Activated CD4-positive, alpha-beta T cell treated with anti-CD3 and anti-CD28 coated beads for 4 hours (primary cell): ENCODE measurements at regions not wholly inside any gene's neighbourhood (a gene's known extent, or its start where the extent isn't known, plus 50 kb on each side); places are given as distances from the start of the nearest gene placed in this dataset.
"Not testable (repeated sequence)": the region's sequence is repeated elsewhere in the genome, so short reads cannot be mapped to it uniquely, and the experiment has no call there.

Experiments used
- DNase-seq, 2 donors: peaks; one replicate each; pipeline ENCODE4 v3.0.0-alpha.2; 2020

- DNase-seq = no peak
Measured at GRCh38 chr4:1572521-1572920, 111.6 kb downstream of the FAM53A start.

GRCh38 chr4:1572010-1572385 is 112.1 kb downstream of the FAM53A start:
- no peak for DNase-seq

- DNase-seq = no peak
Measured at GRCh38 chr4:1571165-1572009, 112.7 kb downstream of the FAM53A start.

GRCh38 chr4:1570291-1571164 is 113.6 kb downstream of the FAM53A start:
- no peak for DNase-seq

GRCh38 chr4:1569461-1570151 is 114.5 kb downstream of the FAM53A start:
- no peak for DNase-seq

- DNase-seq = no peak
Measured at GRCh38 chr4:1568855-1569460, 115.2 kb downstream of the FAM53A start.

- no peak for DNase-seq
Measured at GRCh38 chr4:1567808-1568581, 116.1 kb downstream of the FAM53A start.

- no peak for DNase-seq
Measured at GRCh38 chr4:1567519-1567807, 116.7 kb downstream of the FAM53A start.

GRCh38 chr4:1566838-1567518 is 117.1 kb downstream of the FAM53A start:
- no peak for DNase-seq

- not testable (repeated sequence) for DNase-seq
Measured at GRCh38 chr4:1566301-1566837, 117.7 kb downstream of the FAM53A start.

- no peak for DNase-seq
Measured at GRCh38 chr4:1565598-1566295, 118.4 kb downstream of the FAM53A start.

- no peak for DNase-seq
Measured at GRCh38 chr4:1564535-1565375, 119.4 kb downstream of the FAM53A start.

GRCh38 chr4:1563768-1564485 is 120.2 kb downstream of the FAM53A start:
- no peak for DNase-seq

GRCh38 chr4:1563241-1563640 is 120.9 kb downstream of the FAM53A start:
- no peak for DNase-seq

GRCh38 chr4:1562771-1563170 is 121.3 kb downstream of the FAM53A start:
- no peak for DNase-seq

GRCh38 chr4:1562371-1562770 is 121.7 kb downstream of the FAM53A start:
- no peak for DNase-seq

GRCh38 chr4:1561286-1561990 is 122.7 kb downstream of the FAM53A start:
- DNase-seq = no peak

GRCh38 chr4:1559896-1560650 is 124.0 kb downstream of the FAM53A start:
- no peak for DNase-seq
